ENCODE measurements at regions not wholly inside any gene's neighbourhood (a gene's known extent, or its start where the extent isn't known, plus 50 kb on each side); places are given as distances from the start of the nearest gene placed in this dataset.
"Not testable (repeated sequence)": the region's sequence is repeated elsewhere in the genome, so short reads cannot be mapped to it uniquely, and the experiment has no call there.

GRCh38 chr2:111461831-111462230 lies 341.1 kb downstream of the BCL2L11 start:
- not testable (repeated sequence) for H3K4me1 ChIP-seq (ENCODE audit: control insufficient read depth in 2 of 2, insufficient read depth in 1 of 2, low read depth in 1 of 2, low read length in 2 of 2); H2BK12ac ChIP-seq (ENCODE audit: low read length); H4K91ac ChIP-seq (ENCODE audit: low read depth, low read length, poor library complexity); H3K14ac ChIP-seq (ENCODE audit: low read length); H3K36me3 ChIP-seq (replicated peaks in 1 of 2; ENCODE audit: control insufficient read depth in 2 of 2, insufficient read depth in 2 of 2, low read length in 2 of 2); H3K23ac ChIP-seq (ENCODE audit: low read depth, low read length, poor library complexity); H3K4me3 ChIP-seq (ENCODE audit: low read length in 2 of 2); H3K27ac ChIP-seq (replicated peaks; ENCODE audit: low read length); H3K9ac ChIP-seq (ENCODE audit: low read depth, low read length, poor library complexity); DNase-seq (ENCODE audit: low spot score); H3K18ac ChIP-seq (ENCODE audit: low read length); H3K79me1 ChIP-seq (ENCODE audit: low read depth, low read length); H3K9me3 ChIP-seq (replicated peaks in 1 of 2; ENCODE audit: control insufficient read depth in 2 of 2, insufficient read depth in 1 of 2, low read depth in 1 of 2, low read length in 2 of 2); H2AK5ac ChIP-seq (ENCODE audit: low read depth, low read length); H2BK15ac ChIP-seq (ENCODE audit: low read length); H3K4ac ChIP-seq (ENCODE audit: low read length); H2AFZ ChIP-seq (ENCODE audit: low read length); H2BK120ac ChIP-seq (ENCODE audit: low read depth, low read length); H2BK5ac ChIP-seq (ENCODE audit: low read length); H3K27me3 ChIP-seq (ENCODE audit: control insufficient read depth in 3 of 3, insufficient read depth in 3 of 3, low read depth in 1 of 3, low read length in 3 of 3); H3K4me2 ChIP-seq (ENCODE audit: insufficient read depth, low read length, poor library complexity, severe bottlenecking); H4K8ac ChIP-seq (ENCODE audit: low read depth, low read length)
- no CpG with 5 or more reads among the region's 1 CpG for WGBS, 2 donors (ENCODE audit: extremely low coverage in 2 of 2, insufficient read length in 2 of 2, insufficient replicate concordance in 1 of 2)

GRCh38 chr2:111462572-111462971 lies 341.9 kb downstream of the BCL2L11 start:
- not testable (repeated sequence) for H3K27me3 ChIP-seq (ENCODE audit: control insufficient read depth in 3 of 3, insufficient read depth in 3 of 3, low read depth in 1 of 3, low read length in 3 of 3); H3K23ac ChIP-seq (ENCODE audit: low read depth, low read length, poor library complexity); H2BK5ac ChIP-seq (ENCODE audit: low read length); H2BK15ac ChIP-seq (ENCODE audit: low read length); H2AK5ac ChIP-seq (ENCODE audit: low read depth, low read length); H2AFZ ChIP-seq (ENCODE audit: low read length); H3K14ac ChIP-seq (ENCODE audit: low read length); H3K36me3 ChIP-seq (replicated peaks in 1 of 2; ENCODE audit: control insufficient read depth in 2 of 2, insufficient read depth in 2 of 2, low read length in 2 of 2); H3K9me3 ChIP-seq (replicated peaks in 1 of 2; ENCODE audit: control insufficient read depth in 2 of 2, insufficient read depth in 1 of 2, low read depth in 1 of 2, low read length in 2 of 2); DNase-seq (ENCODE audit: low spot score); H4K8ac ChIP-seq (ENCODE audit: low read depth, low read length); H3K4me2 ChIP-seq (ENCODE audit: insufficient read depth, low read length, poor library complexity, severe bottlenecking); H3K9ac ChIP-seq (ENCODE audit: low read depth, low read length, poor library complexity); H3K4me3 ChIP-seq (ENCODE audit: low read length in 2 of 2); H3K79me1 ChIP-seq (ENCODE audit: low read depth, low read length); H3K4me1 ChIP-seq (ENCODE audit: control insufficient read depth in 2 of 2, insufficient read depth in 1 of 2, low read depth in 1 of 2, low read length in 2 of 2); H3K18ac ChIP-seq (ENCODE audit: low read length); H3K27ac ChIP-seq (replicated peaks; ENCODE audit: low read length); H4K91ac ChIP-seq (ENCODE audit: low read depth, low read length, poor library complexity); H2BK120ac ChIP-seq (ENCODE audit: low read depth, low read length); H3K4ac ChIP-seq (ENCODE audit: low read length); H2BK12ac ChIP-seq (ENCODE audit: low read length)
- WGBS, 2 donors (ENCODE audit: extremely low coverage in 2 of 2, insufficient read length in 2 of 2, insufficient replicate concordance in 1 of 2), result no CpG with 5 or more reads among the region's 2 CpGs

GRCh38 chr2:111463238-111463848 lies 342.6 kb downstream of the BCL2L11 start:
- not testable (repeated sequence) for H3K79me1 ChIP-seq (ENCODE audit: low read depth, low read length); H2AFZ ChIP-seq (ENCODE audit: low read length); DNase-seq (ENCODE audit: low spot score); H3K4me3 ChIP-seq (ENCODE audit: low read length in 2 of 2); H3K27me3 ChIP-seq (ENCODE audit: control insufficient read depth in 3 of 3, insufficient read depth in 3 of 3, low read depth in 1 of 3, low read length in 3 of 3); H3K27ac ChIP-seq (replicated peaks; ENCODE audit: low read length); H3K4me2 ChIP-seq (ENCODE audit: insufficient read depth, low read length, poor library complexity, severe bottlenecking); H4K8ac ChIP-seq (ENCODE audit: low read depth, low read length); H3K14ac ChIP-seq (ENCODE audit: low read length); H3K9me3 ChIP-seq (replicated peaks in 1 of 2; ENCODE audit: control insufficient read depth in 2 of 2, insufficient read depth in 1 of 2, low read depth in 1 of 2, low read length in 2 of 2); H3K4ac ChIP-seq (ENCODE audit: low read length); H2BK12ac ChIP-seq (ENCODE audit: low read length); H3K23ac ChIP-seq (ENCODE audit: low read depth, low read length, poor library complexity); H2BK15ac ChIP-seq (ENCODE audit: low read length); H2BK5ac ChIP-seq (ENCODE audit: low read length); H2AK5ac ChIP-seq (ENCODE audit: low read depth, low read length); H2BK120ac ChIP-seq (ENCODE audit: low read depth, low read length); H3K9ac ChIP-seq (ENCODE audit: low read depth, low read length, poor library complexity); H4K91ac ChIP-seq (ENCODE audit: low read depth, low read length, poor library complexity); H3K18ac ChIP-seq (ENCODE audit: low read length); H3K36me3 ChIP-seq (replicated peaks in 1 of 2; ENCODE audit: control insufficient read depth in 2 of 2, insufficient read depth in 2 of 2, low read length in 2 of 2); H3K4me1 ChIP-seq (ENCODE audit: control insufficient read depth in 2 of 2, insufficient read depth in 1 of 2, low read depth in 1 of 2, low read length in 2 of 2)
- no CpG with 5 or more reads among the region's 13 CpGs for WGBS, 2 donors (ENCODE audit: extremely low coverage in 2 of 2, insufficient read length in 2 of 2, insufficient replicate concordance in 1 of 2)

GRCh38 chr2:111463956-111464355 lies 343.2 kb downstream of the BCL2L11 start:
- not testable (repeated sequence) for H3K79me1 ChIP-seq (ENCODE audit: low read depth, low read length); H3K9me3 ChIP-seq (replicated peaks in 1 of 2; ENCODE audit: control insufficient read depth in 2 of 2, insufficient read depth in 1 of 2, low read depth in 1 of 2, low read length in 2 of 2); H3K4ac ChIP-seq (ENCODE audit: low read length); H3K23ac ChIP-seq (ENCODE audit: low read depth, low read length, poor library complexity); H4K91ac ChIP-seq (ENCODE audit: low read depth, low read length, poor library complexity); H2AFZ ChIP-seq (ENCODE audit: low read length); H2BK120ac ChIP-seq (ENCODE audit: low read depth, low read length); H2BK12ac ChIP-seq (ENCODE audit: low read length); H2BK15ac ChIP-seq (ENCODE audit: low read length); H3K27ac ChIP-seq (replicated peaks; ENCODE audit: low read length); H3K18ac ChIP-seq (ENCODE audit: low read length); H3K27me3 ChIP-seq (ENCODE audit: control insufficient read depth in 3 of 3, insufficient read depth in 3 of 3, low read depth in 1 of 3, low read length in 3 of 3); H3K9ac ChIP-seq (ENCODE audit: low read depth, low read length, poor library complexity); H3K14ac ChIP-seq (ENCODE audit: low read length); H4K8ac ChIP-seq (ENCODE audit: low read depth, low read length); H3K4me2 ChIP-seq (ENCODE audit: insufficient read depth, low read length, poor library complexity, severe bottlenecking); H3K4me1 ChIP-seq (ENCODE audit: control insufficient read depth in 2 of 2, insufficient read depth in 1 of 2, low read depth in 1 of 2, low read length in 2 of 2); H3K36me3 ChIP-seq (replicated peaks in 1 of 2; ENCODE audit: control insufficient read depth in 2 of 2, insufficient read depth in 2 of 2, low read length in 2 of 2); DNase-seq (ENCODE audit: low spot score); H2AK5ac ChIP-seq (ENCODE audit: low read depth, low read length); H3K4me3 ChIP-seq (ENCODE audit: low read length in 2 of 2); H2BK5ac ChIP-seq (ENCODE audit: low read length)
- no CpG with 5 or more reads among the region's 10 CpGs for WGBS, 2 donors (ENCODE audit: extremely low coverage in 2 of 2, insufficient read length in 2 of 2, insufficient replicate concordance in 1 of 2)

Measured in neuronal stem cell (in vitro differentiated cells).